ENCODE measurements at regions not wholly inside any gene's neighbourhood (a gene's known extent, or its start where the extent isn't known, plus 50 kb on each side); places are given as distances from the start of the nearest gene placed in this dataset.

DNA sequence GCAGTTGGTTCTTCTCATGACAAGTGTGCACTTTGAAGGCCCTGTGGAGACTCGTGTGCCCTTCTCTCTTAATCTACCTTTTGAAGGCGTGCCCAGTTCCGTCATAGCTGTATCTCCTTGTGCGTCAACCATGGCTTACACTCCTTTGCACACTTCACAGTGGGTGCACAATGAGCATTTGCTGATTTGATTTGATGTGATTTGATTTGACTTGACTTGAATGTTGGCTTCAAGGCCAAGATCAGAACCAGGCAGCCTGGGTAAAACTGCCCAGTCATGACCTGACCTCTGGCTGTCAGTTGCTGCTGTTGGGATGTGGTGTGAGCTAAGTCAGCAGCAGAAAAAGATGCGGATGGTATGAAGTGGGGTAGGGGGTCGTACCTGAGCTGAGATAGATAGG, 670.3 kb upstream of the HS6ST1 start:
- H3K27me3 ChIP-seq (ENCODE audit: low read depth): peaks cover 9% of the 10 kb centered on the region
- DNase-seq: no peak
- peaks cover 5% of the 10 kb centered on the region for H3K9me3 ChIP-seq (replicated peaks)
- intact Hi-C loops (cut with micrococcal nuclease): no loop called here
- H3K4me3 ChIP-seq: no peak overlapping the region
- H3K36me3 ChIP-seq: no peaks in the 10 kb centered on the region
- TF ChIP-seq, protein P1, sequence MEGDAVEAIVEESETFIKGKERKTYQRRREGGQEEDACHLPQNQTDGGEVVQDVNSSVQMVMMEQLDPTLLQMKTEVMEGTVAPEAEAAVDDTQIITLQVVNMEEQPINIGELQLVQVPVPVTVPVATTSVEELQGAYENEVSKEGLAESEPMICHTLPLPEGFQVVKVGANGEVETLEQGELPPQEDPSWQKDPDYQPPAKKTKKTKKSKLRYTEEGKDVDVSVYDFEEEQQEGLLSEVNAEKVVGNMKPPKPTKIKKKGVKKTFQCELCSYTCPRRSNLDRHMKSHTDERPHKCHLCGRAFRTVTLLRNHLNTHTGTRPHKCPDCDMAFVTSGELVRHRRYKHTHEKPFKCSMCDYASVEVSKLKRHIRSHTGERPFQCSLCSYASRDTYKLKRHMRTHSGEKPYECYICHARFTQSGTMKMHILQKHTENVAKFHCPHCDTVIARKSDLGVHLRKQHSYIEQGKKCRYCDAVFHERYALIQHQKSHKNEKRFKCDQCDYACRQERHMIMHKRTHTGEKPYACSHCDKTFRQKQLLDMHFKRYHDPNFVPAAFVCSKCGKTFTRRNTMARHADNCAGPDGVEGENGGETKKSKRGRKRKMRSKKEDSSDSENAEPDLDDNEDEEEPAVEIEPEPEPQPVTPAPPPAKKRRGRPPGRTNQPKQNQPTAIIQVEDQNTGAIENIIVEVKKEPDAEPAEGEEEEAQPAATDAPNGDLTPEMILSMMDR (IDR thresholded peaks at IDR 0.05; ENCODE audit: borderline replicate concordance): no peak
- peaks cover 8% of the 10 kb centered on the region for H3K4me1 ChIP-seq
- H3K27ac ChIP-seq (replicated peaks): no peak overlapping the region

DNA sequence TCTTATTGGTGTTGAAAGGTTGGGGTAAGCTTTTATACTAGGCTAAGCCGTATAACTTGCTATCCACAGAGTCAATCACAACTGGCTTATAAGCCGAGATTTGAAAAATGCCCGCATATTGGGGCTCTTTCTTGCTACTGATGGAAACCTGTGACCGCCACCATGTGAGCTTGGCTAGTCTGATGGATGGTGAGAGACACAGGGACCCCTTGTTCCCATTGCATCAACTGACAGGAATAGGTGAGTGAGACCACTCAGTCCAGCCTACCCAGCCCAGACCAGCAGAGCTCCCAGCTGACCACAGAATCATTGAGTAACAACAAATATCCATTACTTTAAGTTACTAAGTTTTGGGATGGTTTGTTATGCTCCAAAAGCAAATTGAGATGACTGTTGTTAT, 676.4 kb upstream of the HS6ST1 start:
- Histone ChIP-seq H3K4me1 (no peaks in the 10 kb centered on the region), H3K27me3 (ENCODE audit: low read depth) (peaks cover 16% of the 10 kb centered on the region), H3K4me3 (no peak overlapping the region), H3K9me3 (replicated peaks) (peaks cover 5% of the 10 kb centered on the region), H3K27ac (replicated peaks) (no peak overlapping the region), H3K36me3 (no peaks in the 10 kb centered on the region)
- DNase-seq: no peak
- TF ChIP-seq, protein P1 (IDR thresholded peaks at IDR 0.05; ENCODE audit: borderline replicate concordance): no peak
- intact Hi-C loops (cut with micrococcal nuclease): no loop called here

DNA sequence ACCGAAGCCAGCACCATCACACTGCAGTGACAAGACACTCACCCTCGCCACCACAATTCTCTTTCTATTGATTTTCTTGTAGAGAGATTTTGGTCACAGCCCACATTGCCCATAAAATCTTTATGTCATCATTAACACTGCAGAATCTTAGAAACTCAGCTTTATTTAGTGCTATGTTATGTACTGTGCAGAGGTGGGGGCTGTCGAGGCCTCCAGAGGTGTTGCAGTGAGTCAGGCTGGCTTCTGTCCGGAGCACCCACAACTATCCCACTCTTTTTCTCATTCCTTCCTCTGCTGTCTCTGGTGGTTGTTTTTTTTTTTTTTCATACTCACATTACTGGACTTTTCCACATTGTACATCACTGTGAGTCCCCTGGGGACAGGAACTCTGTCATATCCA, 677.4 kb upstream of the HS6ST1 start:
- no peaks in the 10 kb centered on the region for H3K36me3 ChIP-seq
- no peak overlapping the region for H3K27ac ChIP-seq (replicated peaks)
- intact Hi-C loops (cut with micrococcal nuclease): no loop called here
- no peak for DNase-seq
- no peaks in the 10 kb centered on the region for H3K4me1 ChIP-seq
- H3K9me3 ChIP-seq (replicated peaks): peaks cover 5% of the 10 kb centered on the region
- peaks cover 16% of the 10 kb centered on the region for H3K27me3 ChIP-seq (ENCODE audit: low read depth)
- TF ChIP-seq, protein P1 (IDR thresholded peaks at IDR 0.05; ENCODE audit: borderline replicate concordance): no peak
- no peak overlapping the region for H3K4me3 ChIP-seq

DNA sequence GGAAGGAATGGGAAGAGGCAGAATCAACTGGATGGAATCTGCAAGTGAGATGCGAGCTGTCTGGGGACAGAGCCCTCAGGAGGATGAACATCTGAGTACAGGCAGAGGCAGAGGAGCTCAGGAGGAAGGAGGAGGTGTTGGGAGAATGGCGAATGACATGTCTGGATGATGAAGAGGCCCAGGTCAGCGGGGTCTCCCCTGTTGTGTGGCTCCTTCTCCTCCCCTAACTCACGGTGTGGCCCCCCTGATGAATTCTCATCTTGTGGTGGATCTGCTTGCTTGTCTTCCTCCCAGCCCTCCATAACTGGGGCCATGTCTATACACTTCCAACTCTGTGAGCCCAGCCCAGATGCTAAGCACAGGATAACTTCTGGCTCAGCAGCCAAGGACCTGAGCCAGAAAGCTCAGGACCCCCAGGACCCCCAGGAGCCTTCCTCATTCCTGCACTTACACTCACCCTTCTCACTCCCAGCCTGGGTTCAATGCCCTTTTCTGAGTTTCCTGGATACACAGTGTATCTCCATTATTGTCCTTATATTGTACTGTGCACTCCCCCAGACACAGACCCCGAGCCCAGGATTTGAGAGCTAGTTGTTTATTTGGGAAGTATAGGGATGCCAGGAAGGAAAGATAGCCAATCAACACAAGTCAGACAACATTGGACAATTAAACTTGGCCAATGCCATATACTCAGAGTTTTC, 678.6 kb upstream of the HS6ST1 start:
- Histone ChIP-seq H3K36me3 (no peaks in the 10 kb centered on the region), H3K9me3 (replicated peaks) (no peaks in the 10 kb centered on the region), H3K27me3 (ENCODE audit: low read depth) (peaks cover 12% of the 10 kb centered on the region), H3K4me3 (no peak overlapping the region), H3K4me1 (no peaks in the 10 kb centered on the region), H3K27ac (replicated peaks) (no peak overlapping the region)
- TF ChIP-seq, protein P1 (IDR thresholded peaks at IDR 0.05; ENCODE audit: borderline replicate concordance): no peak
- intact Hi-C loops (cut with micrococcal nuclease): no loop called here
- DNase-seq: no peak

DNA sequence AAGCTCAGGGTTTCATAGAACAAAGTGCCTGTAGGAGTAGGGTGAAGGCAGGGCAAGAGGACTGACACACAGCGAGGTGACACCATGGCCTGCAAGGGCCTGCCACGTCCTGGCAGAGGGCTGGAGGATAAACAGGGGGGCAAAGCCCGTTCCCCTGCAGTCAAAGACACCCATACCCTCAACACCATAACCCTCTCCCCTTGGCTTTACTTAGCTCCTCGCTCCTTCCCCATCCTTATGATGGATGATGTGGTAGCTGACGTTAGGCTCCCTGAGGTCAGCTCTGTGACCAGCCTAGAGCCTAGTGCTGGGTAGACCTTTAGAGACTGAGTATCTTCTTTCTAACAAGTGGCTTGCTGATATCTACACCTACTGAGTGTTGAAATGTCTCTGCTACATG, 683.3 kb upstream of the HS6ST1 start:
- DNase-seq: no peak
- intact Hi-C loops (cut with micrococcal nuclease): no loop called here
- peaks cover 3% of the 10 kb centered on the region for H3K27me3 ChIP-seq (ENCODE audit: low read depth)
- no peak overlapping the region for H3K27ac ChIP-seq (replicated peaks)
- H3K36me3 ChIP-seq: no peaks in the 10 kb centered on the region
- no peaks in the 10 kb centered on the region for H3K9me3 ChIP-seq (replicated peaks)
- no peaks in the 10 kb centered on the region for H3K4me1 ChIP-seq
- H3K4me3 ChIP-seq: no peak overlapping the region
- TF ChIP-seq, protein P1 (IDR thresholded peaks at IDR 0.05; ENCODE audit: borderline replicate concordance): no peak

Measured in left ventricle myocardium inferior (tissue), 1 donor.